Body of pancreas (tissue), 4 donors: ENCODE measurements at regions not wholly inside any gene's neighbourhood (a gene's known extent, or its start where the extent isn't known, plus 50 kb on each side); places are given as distances from the start of the nearest gene placed in this dataset.

Experiments used
- POLR2A ChIP-seq, 3 donors: fragments of 450-650 bp; IDR thresholded peaks; one replicate each; pipeline ENCODE4 v1.6.1; 2016; ENCODE audit warnings: antibody characterized with exemption in 3 of 3, mild to moderate bottlenecking in 2 of 3
- TF ChIP-seq, protein P1 (sequence below), 7 experiments: fragments of 450-650 bp in 4 of 7; fragments of 200-600 bp in 3 of 7; sonication (generic) in 3 of 7; IDR thresholded peaks; one replicate each; pipeline ENCODE4 v1.5.1; 2016 to 2019; ENCODE audit warnings: antibody characterized with exemption in 7 of 7

DNA sequence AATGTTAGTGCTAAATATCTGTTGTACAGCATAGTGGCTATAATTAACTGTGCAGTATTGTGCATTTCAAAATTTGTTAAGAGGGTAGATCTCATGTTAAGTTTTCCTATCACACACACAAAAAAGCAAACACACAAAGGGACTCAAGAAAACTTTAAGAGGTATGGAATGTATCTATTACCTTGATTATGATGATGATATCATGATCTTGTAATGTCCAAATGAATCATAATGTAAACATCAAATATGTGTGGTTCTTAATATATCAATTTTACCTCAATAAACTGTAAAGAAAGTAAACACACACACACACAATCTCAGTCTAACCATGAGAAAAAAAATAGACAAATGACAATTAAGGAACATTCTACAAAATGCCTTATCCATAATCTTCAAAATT, 934.6 kb downstream of the SLITRK1 start:
- TF ChIP-seq, protein P1, sequence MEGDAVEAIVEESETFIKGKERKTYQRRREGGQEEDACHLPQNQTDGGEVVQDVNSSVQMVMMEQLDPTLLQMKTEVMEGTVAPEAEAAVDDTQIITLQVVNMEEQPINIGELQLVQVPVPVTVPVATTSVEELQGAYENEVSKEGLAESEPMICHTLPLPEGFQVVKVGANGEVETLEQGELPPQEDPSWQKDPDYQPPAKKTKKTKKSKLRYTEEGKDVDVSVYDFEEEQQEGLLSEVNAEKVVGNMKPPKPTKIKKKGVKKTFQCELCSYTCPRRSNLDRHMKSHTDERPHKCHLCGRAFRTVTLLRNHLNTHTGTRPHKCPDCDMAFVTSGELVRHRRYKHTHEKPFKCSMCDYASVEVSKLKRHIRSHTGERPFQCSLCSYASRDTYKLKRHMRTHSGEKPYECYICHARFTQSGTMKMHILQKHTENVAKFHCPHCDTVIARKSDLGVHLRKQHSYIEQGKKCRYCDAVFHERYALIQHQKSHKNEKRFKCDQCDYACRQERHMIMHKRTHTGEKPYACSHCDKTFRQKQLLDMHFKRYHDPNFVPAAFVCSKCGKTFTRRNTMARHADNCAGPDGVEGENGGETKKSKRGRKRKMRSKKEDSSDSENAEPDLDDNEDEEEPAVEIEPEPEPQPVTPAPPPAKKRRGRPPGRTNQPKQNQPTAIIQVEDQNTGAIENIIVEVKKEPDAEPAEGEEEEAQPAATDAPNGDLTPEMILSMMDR (IDR thresholded peaks at IDR 0.05) = no peak
- no peak for TF ChIP-seq POLR2A (IDR thresholded peaks at IDR 0.05)
